Neural progenitor cell (in vitro differentiated cells): ENCODE measurements at regions not wholly inside any gene's neighbourhood (a gene's known extent, or its start where the extent isn't known, plus 50 kb on each side); places are given as distances from the start of the nearest gene placed in this dataset.

Experiments used
- CTCF ChIP-seq: fragments of 200-600 bp; sonication (generic); IDR thresholded peaks from 2 replicates; pipeline ENCODE4 v1.5.1; 2017; ENCODE audit warnings: antibody characterized with exemption, mild to moderate bottlenecking
- EZH2 ChIP-seq: fragments of 200-600 bp; sonication (generic); IDR thresholded peaks from 2 replicates; pipeline ENCODE4 v1.6.1; 2017; ENCODE audit warnings: antibody characterized with exemption, mild to moderate bottlenecking, moderate library complexity
- EZH2phosphoT487 ChIP-seq: fragments of 200-600 bp; sonication (generic); IDR thresholded peaks from 2 replicates; pipeline ENCODE4 v1.6.1; 2017; ENCODE audit warnings: antibody characterized with exemption

DNA sequence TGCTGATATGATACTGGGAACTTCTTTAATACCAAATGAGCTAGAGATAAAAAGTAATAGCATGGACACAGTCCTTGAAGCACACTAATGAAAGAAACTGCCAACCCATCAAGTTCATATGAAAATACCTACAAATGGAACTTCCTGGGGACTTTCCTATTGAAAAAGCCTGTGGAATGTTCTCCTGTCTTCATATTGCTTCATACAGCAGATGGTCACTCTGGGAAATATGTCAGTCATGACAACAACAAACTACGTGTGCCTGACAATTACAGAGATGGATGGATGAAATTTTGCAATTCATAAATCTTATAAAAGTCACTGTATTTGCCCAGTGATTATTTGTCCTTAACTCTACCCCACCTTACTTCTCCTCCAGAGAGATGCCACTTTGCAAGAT is 106.6 kb upstream of the COL1A2 start:
- TF ChIP-seq EZH2 (no peak), CTCF (no peak), EZH2phosphoT487 (no peak)
